ENCODE measurements at regions not wholly inside any gene's neighbourhood (a gene's known extent, or its start where the extent isn't known, plus 50 kb on each side); places are given as distances from the start of the nearest gene placed in this dataset.

DNA sequence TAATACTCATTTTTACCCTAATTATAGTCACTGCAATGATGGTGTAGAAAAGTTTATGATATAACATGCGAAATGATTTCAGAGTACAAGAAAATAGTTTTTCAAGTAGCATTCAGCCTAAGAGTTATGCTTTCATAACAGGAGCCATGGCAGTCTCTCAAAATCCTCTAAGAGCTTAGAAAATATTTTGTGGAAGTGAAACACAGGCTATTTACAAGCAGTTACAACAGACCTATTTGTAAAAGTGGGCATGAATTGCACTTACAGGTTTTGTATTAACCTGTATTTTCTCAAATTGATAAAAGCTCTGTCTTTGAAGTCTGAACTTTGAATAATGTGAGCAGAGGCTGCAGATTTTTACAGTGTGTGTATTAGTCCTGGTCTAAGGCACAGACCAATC lies 523.3 kb downstream of the LRRC70 start:
- TF ChIP-seq, protein P1, sequence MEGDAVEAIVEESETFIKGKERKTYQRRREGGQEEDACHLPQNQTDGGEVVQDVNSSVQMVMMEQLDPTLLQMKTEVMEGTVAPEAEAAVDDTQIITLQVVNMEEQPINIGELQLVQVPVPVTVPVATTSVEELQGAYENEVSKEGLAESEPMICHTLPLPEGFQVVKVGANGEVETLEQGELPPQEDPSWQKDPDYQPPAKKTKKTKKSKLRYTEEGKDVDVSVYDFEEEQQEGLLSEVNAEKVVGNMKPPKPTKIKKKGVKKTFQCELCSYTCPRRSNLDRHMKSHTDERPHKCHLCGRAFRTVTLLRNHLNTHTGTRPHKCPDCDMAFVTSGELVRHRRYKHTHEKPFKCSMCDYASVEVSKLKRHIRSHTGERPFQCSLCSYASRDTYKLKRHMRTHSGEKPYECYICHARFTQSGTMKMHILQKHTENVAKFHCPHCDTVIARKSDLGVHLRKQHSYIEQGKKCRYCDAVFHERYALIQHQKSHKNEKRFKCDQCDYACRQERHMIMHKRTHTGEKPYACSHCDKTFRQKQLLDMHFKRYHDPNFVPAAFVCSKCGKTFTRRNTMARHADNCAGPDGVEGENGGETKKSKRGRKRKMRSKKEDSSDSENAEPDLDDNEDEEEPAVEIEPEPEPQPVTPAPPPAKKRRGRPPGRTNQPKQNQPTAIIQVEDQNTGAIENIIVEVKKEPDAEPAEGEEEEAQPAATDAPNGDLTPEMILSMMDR (IDR thresholded peaks at IDR 0.05): no peak
- no peak for TF ChIP-seq POLR2A (IDR thresholded peaks at IDR 0.05)

All from Peyer's patch (tissue), 4 donors.